ENCODE measurements at regions not wholly inside any gene's neighbourhood (a gene's known extent, or its start where the extent isn't known, plus 50 kb on each side); places are given as distances from the start of the nearest gene placed in this dataset.

DNA sequence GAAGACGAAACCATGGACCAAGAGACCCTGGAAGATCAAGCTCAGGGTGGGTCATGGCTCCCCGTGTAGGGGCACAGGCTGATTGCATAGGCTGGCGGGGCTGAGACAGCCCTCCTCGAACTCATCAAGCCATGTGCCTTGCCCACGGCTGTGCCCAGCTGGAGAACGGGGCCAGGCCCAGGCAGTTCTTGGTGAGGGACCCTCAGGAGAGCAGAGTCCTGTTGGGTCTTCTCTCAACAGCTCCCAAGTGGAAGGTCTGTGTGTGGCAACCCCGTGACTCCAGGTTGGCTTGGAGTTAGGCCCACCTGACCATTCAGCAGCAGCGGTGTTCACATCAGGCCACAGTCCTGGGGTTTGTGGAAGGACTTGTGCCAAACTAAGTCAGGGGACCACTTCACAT, 276.5 kb downstream of the QKI start:
- TF ChIP-seq, protein P1, sequence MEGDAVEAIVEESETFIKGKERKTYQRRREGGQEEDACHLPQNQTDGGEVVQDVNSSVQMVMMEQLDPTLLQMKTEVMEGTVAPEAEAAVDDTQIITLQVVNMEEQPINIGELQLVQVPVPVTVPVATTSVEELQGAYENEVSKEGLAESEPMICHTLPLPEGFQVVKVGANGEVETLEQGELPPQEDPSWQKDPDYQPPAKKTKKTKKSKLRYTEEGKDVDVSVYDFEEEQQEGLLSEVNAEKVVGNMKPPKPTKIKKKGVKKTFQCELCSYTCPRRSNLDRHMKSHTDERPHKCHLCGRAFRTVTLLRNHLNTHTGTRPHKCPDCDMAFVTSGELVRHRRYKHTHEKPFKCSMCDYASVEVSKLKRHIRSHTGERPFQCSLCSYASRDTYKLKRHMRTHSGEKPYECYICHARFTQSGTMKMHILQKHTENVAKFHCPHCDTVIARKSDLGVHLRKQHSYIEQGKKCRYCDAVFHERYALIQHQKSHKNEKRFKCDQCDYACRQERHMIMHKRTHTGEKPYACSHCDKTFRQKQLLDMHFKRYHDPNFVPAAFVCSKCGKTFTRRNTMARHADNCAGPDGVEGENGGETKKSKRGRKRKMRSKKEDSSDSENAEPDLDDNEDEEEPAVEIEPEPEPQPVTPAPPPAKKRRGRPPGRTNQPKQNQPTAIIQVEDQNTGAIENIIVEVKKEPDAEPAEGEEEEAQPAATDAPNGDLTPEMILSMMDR (optimal IDR thresholded peaks at IDR 0.05 in 1 of 3, IDR thresholded peaks at IDR 0.05 in 1 of 3, conservative IDR thresholded peaks at IDR 0.05 in 1 of 3; ENCODE audit: extremely low read depth in 1 of 3, insufficient read depth in 2 of 3, low read length in 3 of 3) = no peak
- TF ChIP-seq EZH2 (IDR thresholded peaks at IDR 0.05; ENCODE audit: low read length) = no peak

Measured in keratinocyte (primary cell).